ENCODE measurements at regions not wholly inside any gene's neighbourhood (a gene's known extent, or its start where the extent isn't known, plus 50 kb on each side); places are given as distances from the start of the nearest gene placed in this dataset.
"Not testable (repeated sequence)": the region's sequence is repeated elsewhere in the genome, so short reads cannot be mapped to it uniquely, and the experiment has no call there.

DNA sequence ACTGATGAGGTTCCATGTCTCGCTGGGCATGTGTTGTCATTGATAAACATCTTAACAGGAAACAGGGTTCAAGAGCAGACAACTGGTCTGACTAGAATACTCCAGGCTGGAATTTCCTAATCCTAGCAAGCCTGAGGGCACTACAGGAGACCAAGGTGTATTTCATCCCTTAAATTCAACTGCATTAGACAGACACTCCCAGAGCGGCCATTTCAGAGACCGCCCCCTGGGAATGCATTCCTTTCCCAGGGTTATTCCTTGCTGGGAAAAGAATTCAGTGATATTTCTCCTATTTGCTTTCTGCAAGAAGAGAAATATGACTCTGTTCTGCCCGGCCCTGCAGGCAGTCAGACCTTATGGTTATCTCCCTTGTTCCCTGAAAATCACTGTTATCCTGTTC is 383.1 kb upstream of the MBL2 start:
- TF ChIP-seq, protein P1, sequence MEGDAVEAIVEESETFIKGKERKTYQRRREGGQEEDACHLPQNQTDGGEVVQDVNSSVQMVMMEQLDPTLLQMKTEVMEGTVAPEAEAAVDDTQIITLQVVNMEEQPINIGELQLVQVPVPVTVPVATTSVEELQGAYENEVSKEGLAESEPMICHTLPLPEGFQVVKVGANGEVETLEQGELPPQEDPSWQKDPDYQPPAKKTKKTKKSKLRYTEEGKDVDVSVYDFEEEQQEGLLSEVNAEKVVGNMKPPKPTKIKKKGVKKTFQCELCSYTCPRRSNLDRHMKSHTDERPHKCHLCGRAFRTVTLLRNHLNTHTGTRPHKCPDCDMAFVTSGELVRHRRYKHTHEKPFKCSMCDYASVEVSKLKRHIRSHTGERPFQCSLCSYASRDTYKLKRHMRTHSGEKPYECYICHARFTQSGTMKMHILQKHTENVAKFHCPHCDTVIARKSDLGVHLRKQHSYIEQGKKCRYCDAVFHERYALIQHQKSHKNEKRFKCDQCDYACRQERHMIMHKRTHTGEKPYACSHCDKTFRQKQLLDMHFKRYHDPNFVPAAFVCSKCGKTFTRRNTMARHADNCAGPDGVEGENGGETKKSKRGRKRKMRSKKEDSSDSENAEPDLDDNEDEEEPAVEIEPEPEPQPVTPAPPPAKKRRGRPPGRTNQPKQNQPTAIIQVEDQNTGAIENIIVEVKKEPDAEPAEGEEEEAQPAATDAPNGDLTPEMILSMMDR (IDR thresholded peaks at IDR 0.05; ENCODE audit: borderline replicate concordance, extremely low read depth, low read length, poor library complexity, severe bottlenecking), result not testable (repeated sequence)
- not testable (repeated sequence) for TF ChIP-seq EZH2 (IDR thresholded peaks at IDR 0.05; ENCODE audit: borderline replicate concordance, low read depth, low read length, severe bottlenecking)
